CD14-positive monocyte (primary cell): ENCODE measurements at regions not wholly inside any gene's neighbourhood (a gene's known extent, or its start where the extent isn't known, plus 50 kb on each side); places are given as distances from the start of the nearest gene placed in this dataset.

Experiments
- DNase-seq, 3 donors: peaks; one replicate each; pipeline ENCODE4 v3.0.0-alpha.2; 2011 to 2022
- H2AFZ ChIP-seq: 2 replicates; pipeline ENCODE4 v1.6.0; 2012; ENCODE audit warnings: mild to moderate bottlenecking, low read depth, low read length, inconsistent platforms; ENCODE audit not compliant: insufficient read depth, poor library complexity, severe bottlenecking
- H3K27ac ChIP-seq, 2 donors: 1 replicate in 1 of 2; 2 replicates in 1 of 2; pipeline ENCODE4 v1.5.1; 2012 to 2013; ENCODE audit warnings: low read length in 2 of 2, control low read depth in 1 of 2, inconsistent platforms in 1 of 2, low read depth in 1 of 2, mild to moderate bottlenecking in 1 of 2
- H3K27me3 ChIP-seq, 2 donors: one replicate each; pipeline versions ENCODE4 v1.6.0 to v1.6.1; 2011 to 2013; ENCODE audit warnings: low read length in 2 of 2; ENCODE audit not compliant: control insufficient read depth in 2 of 2, insufficient read depth in 2 of 2
- H3K36me3 ChIP-seq, 2 donors: replicated peaks in 1 of 2; 1 replicate in 1 of 2; 2 replicates in 1 of 2; pipeline versions ENCODE4 v1.5.1 to v1.6.1; 2012 to 2013; ENCODE audit warnings: low read length in 2 of 2, control low read depth in 1 of 2, inconsistent platforms in 1 of 2, mild to moderate bottlenecking in 1 of 2; ENCODE audit not compliant: insufficient read depth in 2 of 2, control insufficient read depth in 1 of 2
- H3K4me1 ChIP-seq, 2 donors: 1 replicate in 1 of 2; 2 replicates in 1 of 2; pipeline versions ENCODE4 v1.5.1 to v1.6.1; 2012 to 2013; ENCODE audit warnings: low read length in 2 of 2, control low read depth in 1 of 2, inconsistent platforms in 1 of 2, mild to moderate bottlenecking in 1 of 2, moderate library complexity in 1 of 2; ENCODE audit not compliant: insufficient read depth in 2 of 2, control insufficient read depth in 1 of 2
- H3K4me2 ChIP-seq: replicated peaks from 2 replicates; pipeline ENCODE3; 2012; ENCODE audit warnings: low read length, moderate library complexity, mild to moderate bottlenecking; ENCODE audit not compliant: poor library complexity, severe bottlenecking; ENCODE audit errors: extremely low read depth
- H3K4me3 ChIP-seq, 3 experiments: fragments of 200-600 bp in 1 of 3; sonication (generic) in 1 of 3; replicated peaks in 1 of 3; 1 replicate in 2 of 3; 2 replicates in 1 of 3; pipeline ENCODE4 v1.5.1; 2011 to 2013; ENCODE audit warnings: low read length in 3 of 3, mild to moderate bottlenecking in 3 of 3, control low read depth in 2 of 3, low read depth in 2 of 3, inconsistent platforms in 1 of 3, moderate library complexity in 1 of 3
- H3K79me2 ChIP-seq: 2 replicates; pipeline ENCODE4 v1.6.0; 2012; ENCODE audit warnings: mild to moderate bottlenecking, control low read depth, inconsistent platforms, low read length, moderate library complexity; ENCODE audit not compliant: insufficient read depth
- H3K9ac ChIP-seq: 2 replicates; pipeline ENCODE4 v1.6.0; 2017; ENCODE audit warnings: low read length, mild to moderate bottlenecking; ENCODE audit not compliant: insufficient read depth, poor library complexity, severe bottlenecking
- H3K9me3 ChIP-seq, 2 donors: replicated peaks in 1 of 2; 1 replicate in 1 of 2; 2 replicates in 1 of 2; pipeline versions ENCODE4 v1.5.1 to v1.6.1; 2012 to 2013; ENCODE audit warnings: low read length in 2 of 2, control low read depth in 1 of 2; ENCODE audit not compliant: control insufficient read depth in 1 of 2, insufficient read depth in 1 of 2
- H4K20me1 ChIP-seq: 2 replicates; pipeline ENCODE4 v1.6.0; 2012; ENCODE audit warnings: mild to moderate bottlenecking, low read length, control low read depth, moderate library complexity; ENCODE audit not compliant: insufficient read depth
- H3K27ac Mint-ChIP-seq, 7 donors: one replicate each; pipeline ENCODE4 v1.8.0; 2020; ENCODE audit warnings: mild to moderate bottlenecking in 7 of 7, mixed read lengths in 7 of 7, moderate library complexity in 6 of 7, inconsistent platforms in 2 of 7
- H3K27me3 Mint-ChIP-seq, 3 donors: one replicate each; pipeline ENCODE4 v1.8.0; 2021 to 2022; ENCODE audit warnings: low read depth in 3 of 3, mild to moderate bottlenecking in 3 of 3, mixed read lengths in 3 of 3, moderate library complexity in 3 of 3, inconsistent platforms in 1 of 3
- H3K36me3 Mint-ChIP-seq, 2 donors: one replicate each; pipeline ENCODE4 v1.8.0; 2020; ENCODE audit warnings: mixed read lengths in 2 of 2, inconsistent platforms in 1 of 2, mild to moderate bottlenecking in 1 of 2
- H3K4me1 Mint-ChIP-seq: one replicate; pipeline ENCODE4 v1.8.0; 2020; ENCODE audit warnings: mild to moderate bottlenecking, mixed read lengths
- H3K4me3 Mint-ChIP-seq, 2 donors: one replicate each; pipeline ENCODE4 v1.8.0; 2020; ENCODE audit warnings: mild to moderate bottlenecking in 2 of 2, mixed read lengths in 2 of 2, moderate library complexity in 1 of 2
- H3K9me3 Mint-ChIP-seq, 7 donors: one replicate each; pipeline ENCODE4 v1.8.0; 2020 to 2022; ENCODE audit warnings: mixed read lengths in 7 of 7, mild to moderate bottlenecking in 6 of 7, moderate library complexity in 6 of 7, inconsistent platforms in 2 of 7
- WGBS: methylation state at CpG from one replicate; pipeline ENCODE4 v1.1.5; 2013; ENCODE audit warnings: missing lambda C conversion rate; ENCODE audit not compliant: insufficient coverage; 5-methylcytosine and 5-hydroxymethylcytosine counted together
- intact Hi-C, 2 donors: fragments of 100-400 bp; cut with micrococcal nuclease; formaldehyde crosslinking; loops; one replicate each; pipeline versions ENCODE4 v1.15.0 to v1.15.1; 2023
- TF ChIP-seq, protein P1 (sequence below): fragments of 200-600 bp; IDR thresholded peaks from one replicate; pipeline ENCODE4 v1.8.0; 2022; ENCODE audit warnings: antibody characterized with exemption, mild to moderate bottlenecking

- Mint-ChIP-seq H3K4me1 (no peaks in the 10 kb centered on the region), H3K4me3 (no peak overlapping the region), H3K27ac (no peak overlapping the region), H3K9me3 (no peaks in the 10 kb centered on the region), H3K27me3 (no peaks in the 10 kb centered on the region), H3K36me3 (no peaks in the 10 kb centered on the region)
- DNase-seq: no peak
- H3K4me1 ChIP-seq: no peaks in the 10 kb centered on the region
- H3K9ac ChIP-seq: no peak overlapping the region
- TF ChIP-seq, protein P1, sequence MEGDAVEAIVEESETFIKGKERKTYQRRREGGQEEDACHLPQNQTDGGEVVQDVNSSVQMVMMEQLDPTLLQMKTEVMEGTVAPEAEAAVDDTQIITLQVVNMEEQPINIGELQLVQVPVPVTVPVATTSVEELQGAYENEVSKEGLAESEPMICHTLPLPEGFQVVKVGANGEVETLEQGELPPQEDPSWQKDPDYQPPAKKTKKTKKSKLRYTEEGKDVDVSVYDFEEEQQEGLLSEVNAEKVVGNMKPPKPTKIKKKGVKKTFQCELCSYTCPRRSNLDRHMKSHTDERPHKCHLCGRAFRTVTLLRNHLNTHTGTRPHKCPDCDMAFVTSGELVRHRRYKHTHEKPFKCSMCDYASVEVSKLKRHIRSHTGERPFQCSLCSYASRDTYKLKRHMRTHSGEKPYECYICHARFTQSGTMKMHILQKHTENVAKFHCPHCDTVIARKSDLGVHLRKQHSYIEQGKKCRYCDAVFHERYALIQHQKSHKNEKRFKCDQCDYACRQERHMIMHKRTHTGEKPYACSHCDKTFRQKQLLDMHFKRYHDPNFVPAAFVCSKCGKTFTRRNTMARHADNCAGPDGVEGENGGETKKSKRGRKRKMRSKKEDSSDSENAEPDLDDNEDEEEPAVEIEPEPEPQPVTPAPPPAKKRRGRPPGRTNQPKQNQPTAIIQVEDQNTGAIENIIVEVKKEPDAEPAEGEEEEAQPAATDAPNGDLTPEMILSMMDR: no peak
- no peaks in the 10 kb centered on the region for H3K27me3 ChIP-seq
- no peak overlapping the region for H3K27ac ChIP-seq
- 87% methylated on average over 3 of the region's 3 CpGs for WGBS
- intact Hi-C loops: no loop called here
- H3K4me3 ChIP-seq: no peak overlapping the region
- H4K20me1 ChIP-seq: no peaks in the 10 kb centered on the region
- no peaks in the 10 kb centered on the region for H3K79me2 ChIP-seq
- H2AFZ ChIP-seq: no peak overlapping the region
- no peaks in the 10 kb centered on the region for H3K9me3 ChIP-seq
- no peaks in the 10 kb centered on the region for H3K36me3 ChIP-seq
- H3K4me2 ChIP-seq: no peak overlapping the region
Observed at GRCh38 chr3:154549391-154549790, 119.4 kb upstream of the GPR149 start.

- Mint-ChIP-seq H3K27ac (no peak overlapping the region), H3K4me1 (no peaks in the 10 kb centered on the region), H3K27me3 (no peaks in the 10 kb centered on the region), H3K9me3 (peaks cover 0 to 1% (median 0%) of the 10 kb centered on the region in 7 donors), H3K36me3 (no peaks in the 10 kb centered on the region), H3K4me3 (no peak overlapping the region)
- H4K20me1 ChIP-seq: no peaks in the 10 kb centered on the region
- intact Hi-C loops: no loop called here
- H2AFZ ChIP-seq: no peak overlapping the region
- no peaks in the 10 kb centered on the region for H3K36me3 ChIP-seq
- H3K9ac ChIP-seq: no peak overlapping the region
- no peaks in the 10 kb centered on the region for H3K79me2 ChIP-seq
- no peak overlapping the region for H3K4me3 ChIP-seq
- H3K9me3 ChIP-seq: no peaks in the 10 kb centered on the region
- DNase-seq: no peak
- no peaks in the 10 kb centered on the region for H3K27me3 ChIP-seq
- no peak overlapping the region for H3K4me2 ChIP-seq
- WGBS: no CpG with 5 or more reads among the region's 1 CpG
- H3K4me1 ChIP-seq: no peaks in the 10 kb centered on the region
- TF ChIP-seq, protein P1: no peak
- no peak overlapping the region for H3K27ac ChIP-seq
Observed at GRCh38 chr3:154548341-154548740, 118.4 kb upstream of the GPR149 start.
